T-helper 9 cell (primary cell): ENCODE measurements at regions not wholly inside any gene's neighbourhood (a gene's known extent, or its start where the extent isn't known, plus 50 kb on each side); places are given as distances from the start of the nearest gene placed in this dataset.
"Not testable (repeated sequence)": the region's sequence is repeated elsewhere in the genome, so short reads cannot be mapped to it uniquely, and the experiment has no call there.

ENCODE experiments used
- DNase-seq: peaks from one replicate; pipeline ENCODE4 v3.0.0-alpha.2; 2020

GRCh38 chr4:81704461-81704860 is 232.8 kb upstream of the RASGEF1B start:
- no peak for DNase-seq

- no peak for DNase-seq
These were observed 228.5 kb upstream of the RASGEF1B start for GRCh38 chr4:81700189-81700588.

- no peak for DNase-seq
These were observed 227.0 kb upstream of the RASGEF1B start for GRCh38 chr4:81698538-81699296.

GRCh38 chr4:81694176-81694913 is 222.6 kb upstream of the RASGEF1B start:
- no peak for DNase-seq

- DNase-seq = no peak
These were observed 219.2 kb upstream of the RASGEF1B start for GRCh38 chr4:81690871-81691270.

- no peak for DNase-seq
These were observed 216.4 kb upstream of the RASGEF1B start for GRCh38 chr4:81688085-81688484.

GRCh38 chr4:81687471-81687870 is 215.8 kb upstream of the RASGEF1B start:
- no peak for DNase-seq

- no peak for DNase-seq
These were observed 213.4 kb upstream of the RASGEF1B start for GRCh38 chr4:81685104-81685503.

- DNase-seq = no peak
These were observed 212.6 kb upstream of the RASGEF1B start for GRCh38 chr4:81684352-81684751.

- DNase-seq = no peak
These were observed 210.8 kb upstream of the RASGEF1B start for GRCh38 chr4:81682492-81682891.

- DNase-seq = no peak
These were observed 207.6 kb upstream of the RASGEF1B start for GRCh38 chr4:81679315-81679714.

- DNase-seq = no peak
These were observed 207.1 kb upstream of the RASGEF1B start for GRCh38 chr4:81678801-81679200.

GRCh38 chr4:81676537-81676936 is 204.8 kb upstream of the RASGEF1B start:
- no peak for DNase-seq

- DNase-seq = no peak
These were observed 204.2 kb upstream of the RASGEF1B start for GRCh38 chr4:81675791-81676393.

GRCh38 chr4:81673961-81674360 is 202.3 kb upstream of the RASGEF1B start:
- no peak for DNase-seq

GRCh38 chr4:81668328-81668727 is 196.6 kb upstream of the RASGEF1B start:
- DNase-seq = not testable (repeated sequence)

- no peak for DNase-seq
These were observed 195.8 kb upstream of the RASGEF1B start for GRCh38 chr4:81667539-81667938.

- DNase-seq = no peak
These were observed 194.8 kb upstream of the RASGEF1B start for GRCh38 chr4:81666491-81666890.

GRCh38 chr4:81665649-81666048 is 193.9 kb upstream of the RASGEF1B start:
- DNase-seq = no peak

GRCh38 chr4:81665045-81665444 is 193.3 kb upstream of the RASGEF1B start:
- DNase-seq = no peak

GRCh38 chr4:81664079-81664478 is 192.4 kb upstream of the RASGEF1B start:
- DNase-seq = no peak

- DNase-seq = no peak
These were observed 191.7 kb upstream of the RASGEF1B start for GRCh38 chr4:81663368-81663767.

- no peak for DNase-seq
These were observed 187.3 kb upstream of the RASGEF1B start for GRCh38 chr4:81659051-81659450.

GRCh38 chr4:81652069-81652478 is 180.4 kb upstream of the RASGEF1B start:
- no peak for DNase-seq
